Neural cell (in vitro differentiated cells): ENCODE measurements at regions not wholly inside any gene's neighbourhood (a gene's known extent, or its start where the extent isn't known, plus 50 kb on each side); places are given as distances from the start of the nearest gene placed in this dataset.

Experiments used
- H2AFZ ChIP-seq: fragments of 200-600, 300-800 bp; sonication (generic), shearing (Covaris generic); 2 replicates; pipeline ENCODE4 v1.6.0; 2014; ENCODE audit warnings: low read depth, mild to moderate bottlenecking, antibody characterized with exemption, low read length, moderate library complexity
- H3F3A ChIP-seq: fragments of 200-600 bp; shearing (Covaris generic); 2 replicates; pipeline ENCODE4 v1.6.1; 2016; ENCODE audit warnings: mild to moderate bottlenecking, moderate library complexity, mixed read lengths, antibody characterized with exemption, low read length; ENCODE audit not compliant: insufficient read depth, poor library complexity, severe bottlenecking
- H3K27ac ChIP-seq: fragments of 200-600, 300-800 bp; sonication (generic), shearing (Covaris generic); 2 replicates; pipeline ENCODE4 v1.5.1; 2014; ENCODE audit warnings: mild to moderate bottlenecking, low read length, moderate library complexity
- H3K27me3 ChIP-seq: fragments of 300-800, 200-600 bp; sonication (generic), shearing (Covaris generic); 2 replicates; pipeline ENCODE4 v1.6.0; 2014; ENCODE audit warnings: mild to moderate bottlenecking, low read depth, low read length, moderate library complexity; ENCODE audit not compliant: insufficient read depth
- H3K36me3 ChIP-seq: fragments of 300-800, 200-600 bp; sonication (generic), shearing (Covaris generic); 2 replicates; pipeline ENCODE4 v1.5.1; 2014; ENCODE audit warnings: mild to moderate bottlenecking, antibody characterized with exemption, low read length, moderate library complexity; ENCODE audit not compliant: insufficient read depth
- H3K4me2 ChIP-seq: fragments of 300-800, 200-600 bp; sonication (generic), shearing (Covaris generic); 2 replicates; pipeline ENCODE4 v1.6.0; 2014; ENCODE audit warnings: mild to moderate bottlenecking, low read length
- H3K4me3 ChIP-seq: fragments of 300-800, 200-600 bp; sonication (generic), shearing (Covaris generic); 2 replicates; pipeline ENCODE4 v1.5.1; 2014; ENCODE audit warnings: mild to moderate bottlenecking, low read length, moderate library complexity
- H3K79me2 ChIP-seq: fragments of 200-600 bp; shearing (Covaris generic); replicated peaks from 2 replicates; pipeline ENCODE4 v1.6.0; 2014; ENCODE audit warnings: mild to moderate bottlenecking, low read length, moderate library complexity; ENCODE audit not compliant: insufficient read depth
- H3K9ac ChIP-seq: fragments of 300-800, 200-600 bp; sonication (generic), shearing (Covaris generic); 2 replicates; pipeline ENCODE4 v1.6.1; 2016; ENCODE audit warnings: mild to moderate bottlenecking, low read length, mixed read lengths
- H3K9me2 ChIP-seq: fragments of 200-600 bp; shearing (Covaris generic); 2 replicates; pipeline ENCODE4 v1.6.1; 2016; ENCODE audit warnings: mild to moderate bottlenecking, low read length, mixed read lengths; ENCODE audit not compliant: insufficient read depth
- H3K9me3 ChIP-seq: fragments of 200-600, 300-800 bp; sonication (generic), shearing (Covaris generic); 2 replicates; pipeline ENCODE4 v1.6.1; 2016; ENCODE audit warnings: mild to moderate bottlenecking, mixed run types, low read length, moderate library complexity, mixed read lengths
- H4K20me1 ChIP-seq: fragments of 200-600 bp; shearing (Covaris generic); 2 replicates; pipeline ENCODE4 v1.6.1; 2016; ENCODE audit warnings: mild to moderate bottlenecking, mixed run types; ENCODE audit not compliant: insufficient read depth
- CTCF ChIP-seq: fragments of 450-650 bp; IDR thresholded peaks from 2 replicates; pipeline ENCODE4 v1.5.1; 2014; ENCODE audit warnings: antibody characterized with exemption, mild to moderate bottlenecking, moderate library complexity; ENCODE audit not compliant: poor library complexity, severe bottlenecking
- EP300 ChIP-seq: fragments of 450-650 bp; conservative IDR thresholded peaks from 2 replicates; pipeline ENCODE4 v1.6.1; 2014; ENCODE audit warnings: antibody characterized with exemption, mild to moderate bottlenecking, moderate library complexity; ENCODE audit not compliant: poor library complexity, severe bottlenecking
- EZH2 ChIP-seq: fragments of 200-600, 300-800 bp; shearing (Covaris generic), sonication (generic); IDR thresholded peaks from 2 replicates; pipeline ENCODE4 v1.6.1; 2014; ENCODE audit warnings: antibody characterized with exemption, low read length, borderline replicate concordance, mild to moderate bottlenecking; ENCODE audit not compliant: insufficient read depth, poor library complexity, severe bottlenecking
- MXI1 ChIP-seq: fragments of 450-650 bp; conservative IDR thresholded peaks from 2 replicates; pipeline ENCODE4 v1.6.1; 2014; ENCODE audit warnings: antibody characterized with exemption, mild to moderate bottlenecking; ENCODE audit not compliant: poor library complexity, severe bottlenecking
- POLR2AphosphoS5 ChIP-seq: IDR thresholded peaks from 2 replicates; pipeline ENCODE4 v1.6.1; 2012
- RAD21 ChIP-seq: fragments of 450-650 bp; conservative IDR thresholded peaks from 2 replicates; pipeline ENCODE4 v1.6.1; 2014; ENCODE audit warnings: antibody characterized with exemption, mild to moderate bottlenecking, moderate library complexity
- REST ChIP-seq: IDR thresholded peaks from 2 replicates; pipeline ENCODE4 v1.6.1; 2012; ENCODE audit warnings: borderline replicate concordance
- SMC3 ChIP-seq: fragments of 450-650 bp; conservative IDR thresholded peaks from 2 replicates; pipeline ENCODE4 v1.6.1; 2014; ENCODE audit warnings: antibody characterized with exemption, mild to moderate bottlenecking, moderate library complexity; ENCODE audit not compliant: poor library complexity
- TAF1 ChIP-seq: IDR thresholded peaks from 2 replicates; pipeline ENCODE4 v1.6.1; 2012; ENCODE audit warnings: low read depth

GRCh38 chr1:70496181-70496580 lies 85.1 kb downstream of the CTH start:
- H3K36me3 ChIP-seq, result no peaks in the 10 kb centered on the region
- H3K4me2 ChIP-seq, result no peak overlapping the region
- H3F3A ChIP-seq, result no peaks in the 10 kb centered on the region

GRCh38 chr1:70497152-70497551 lies 86.1 kb downstream of the CTH start:
- Histone ChIP-seq H3F3A (no peaks in the 10 kb centered on the region), H3K36me3 (no peaks in the 10 kb centered on the region), H4K20me1 (no peaks in the 10 kb centered on the region), H3K9ac (no peak overlapping the region), H3K27me3 (no peaks in the 10 kb centered on the region), H3K9me3 (no peaks in the 10 kb centered on the region), H3K4me3 (no peak overlapping the region), H3K79me2 (no peaks in the 10 kb centered on the region), H3K4me2 (no peak overlapping the region), H3K27ac (no peak overlapping the region), H3K9me2 (no peaks in the 10 kb centered on the region), H2AFZ (no peak overlapping the region)
- TF ChIP-seq EP300 (no peak), SMC3 (no peak), RAD21 (no peak), CTCF (no peak), EZH2 (no peak)

More at GRCh38 chr1:70496181-70496580, 85.1 kb downstream of the CTH start:
- no peak for TF ChIP-seq EZH2
- no peak for TF ChIP-seq TAF1
- no peak for TF ChIP-seq CTCF
- TF ChIP-seq EP300, result no peak
- TF ChIP-seq POLR2AphosphoS5, result no peak
- TF ChIP-seq SMC3, result no peak
- no peak for TF ChIP-seq REST
- no peak for TF ChIP-seq MXI1
- TF ChIP-seq RAD21, result no peak
- no peak overlapping the region for H3K27ac ChIP-seq
- no peaks in the 10 kb centered on the region for H4K20me1 ChIP-seq
- H3K4me3 ChIP-seq, result no peak overlapping the region
- H3K79me2 ChIP-seq, result no peaks in the 10 kb centered on the region
- no peaks in the 10 kb centered on the region for H3K9me3 ChIP-seq
- H3K27me3 ChIP-seq, result no peaks in the 10 kb centered on the region
- no peak overlapping the region for H2AFZ ChIP-seq
- H3K9ac ChIP-seq, result no peak overlapping the region
- no peaks in the 10 kb centered on the region for H3K9me2 ChIP-seq
